ENCODE measurements at regions not wholly inside any gene's neighbourhood (a gene's known extent, or its start where the extent isn't known, plus 50 kb on each side); places are given as distances from the start of the nearest gene placed in this dataset.

DNA sequence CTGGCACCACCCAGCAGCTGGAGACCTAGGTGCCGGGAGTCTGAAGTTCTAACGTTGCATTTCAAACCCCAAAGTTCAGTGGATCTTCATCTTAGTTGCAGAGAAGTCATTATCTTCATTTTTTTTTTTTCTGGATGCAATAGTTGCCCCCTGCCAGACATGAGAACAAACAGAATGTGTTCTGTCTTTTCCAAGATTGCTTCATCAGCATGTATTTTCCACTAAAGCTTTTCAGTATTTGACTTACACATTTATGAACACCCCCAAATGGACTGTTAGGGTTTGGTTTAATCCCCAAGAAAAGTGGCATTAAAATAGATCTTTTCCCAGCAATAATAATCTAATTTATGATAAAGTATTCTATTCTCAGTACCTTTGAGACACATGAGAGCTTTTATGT lies 135.2 kb upstream of the OSMR start:
- Histone ChIP-seq H3K4me3 (no peak overlapping the region), H3K36me3 (no peaks in the 10 kb centered on the region), H3K4me1 (peaks cover 0 to 4% of the 10 kb centered on the region in 2 donors), H3K27me3 (no peaks in the 10 kb centered on the region), H3K27ac (no peak overlapping the region), H3K9me3 (no peaks in the 10 kb centered on the region)
- ATAC-seq (no peak), DNase-seq (no peak)
- in situ Hi-C loops (cut with MboI; ENCODE audit: low sequenced_read_pairs in 4 of 4) = no loop called here
- intact Hi-C loops (cut with DNase I; ENCODE audit: low total_unique reads) = no loop called here
- TF ChIP-seq POLR2A (IDR thresholded peaks at IDR 0.05) = no peak
- TF ChIP-seq, protein P1, sequence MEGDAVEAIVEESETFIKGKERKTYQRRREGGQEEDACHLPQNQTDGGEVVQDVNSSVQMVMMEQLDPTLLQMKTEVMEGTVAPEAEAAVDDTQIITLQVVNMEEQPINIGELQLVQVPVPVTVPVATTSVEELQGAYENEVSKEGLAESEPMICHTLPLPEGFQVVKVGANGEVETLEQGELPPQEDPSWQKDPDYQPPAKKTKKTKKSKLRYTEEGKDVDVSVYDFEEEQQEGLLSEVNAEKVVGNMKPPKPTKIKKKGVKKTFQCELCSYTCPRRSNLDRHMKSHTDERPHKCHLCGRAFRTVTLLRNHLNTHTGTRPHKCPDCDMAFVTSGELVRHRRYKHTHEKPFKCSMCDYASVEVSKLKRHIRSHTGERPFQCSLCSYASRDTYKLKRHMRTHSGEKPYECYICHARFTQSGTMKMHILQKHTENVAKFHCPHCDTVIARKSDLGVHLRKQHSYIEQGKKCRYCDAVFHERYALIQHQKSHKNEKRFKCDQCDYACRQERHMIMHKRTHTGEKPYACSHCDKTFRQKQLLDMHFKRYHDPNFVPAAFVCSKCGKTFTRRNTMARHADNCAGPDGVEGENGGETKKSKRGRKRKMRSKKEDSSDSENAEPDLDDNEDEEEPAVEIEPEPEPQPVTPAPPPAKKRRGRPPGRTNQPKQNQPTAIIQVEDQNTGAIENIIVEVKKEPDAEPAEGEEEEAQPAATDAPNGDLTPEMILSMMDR (IDR thresholded peaks at IDR 0.05 in 4 of 5, conservative IDR thresholded peaks at IDR 0.05 in 1 of 5) = no peak

- no peak for TF ChIP-seq POLR2A (IDR thresholded peaks at IDR 0.05)
- TF ChIP-seq, protein P1 (IDR thresholded peaks at IDR 0.05 in 4 of 5, conservative IDR thresholded peaks at IDR 0.05 in 1 of 5) = no peak
- no peak for ATAC-seq
- intact Hi-C loops (cut with DNase I; ENCODE audit: low total_unique reads) (no loop called here), in situ Hi-C loops (cut with MboI; ENCODE audit: low sequenced_read_pairs in 4 of 4) (no loop called here)
- no peak overlapping the region for H3K4me3 ChIP-seq
- H3K9me3 ChIP-seq = no peaks in the 10 kb centered on the region
- H3K27ac ChIP-seq = no peak overlapping the region
- H3K36me3 ChIP-seq = no peaks in the 10 kb centered on the region
- H3K4me1 ChIP-seq = peaks cover 0 to 4% of the 10 kb centered on the region in 2 donors
- no peaks in the 10 kb centered on the region for H3K27me3 ChIP-seq
- no peak for DNase-seq
Observed at GRCh38 chr5:38712391-38712790, 133.4 kb upstream of the OSMR start.

GRCh38 chr5:38714240-38714639 lies 131.6 kb upstream of the OSMR start:
- DNase-seq = no peak
- Histone ChIP-seq H3K27me3 (no peaks in the 10 kb centered on the region), H3K27ac (peak overlapping the region in 2 of 4 donors; percentile 16 to 20), H3K9me3 (no peaks in the 10 kb centered on the region), H3K36me3 (no peaks in the 10 kb centered on the region), H3K4me3 (no peak overlapping the region), H3K4me1 (peaks cover 0 to 11% of the 10 kb centered on the region in 2 donors)
- in situ Hi-C loops (cut with MboI; ENCODE audit: low sequenced_read_pairs in 4 of 4) = no loop called here
- intact Hi-C loops (cut with DNase I; ENCODE audit: low total_unique reads) = no loop called here
- no peak for ATAC-seq
- no peak for TF ChIP-seq POLR2A (IDR thresholded peaks at IDR 0.05)
- TF ChIP-seq, protein P1 (IDR thresholded peaks at IDR 0.05 in 4 of 5, conservative IDR thresholded peaks at IDR 0.05 in 1 of 5) = no peak

DNA sequence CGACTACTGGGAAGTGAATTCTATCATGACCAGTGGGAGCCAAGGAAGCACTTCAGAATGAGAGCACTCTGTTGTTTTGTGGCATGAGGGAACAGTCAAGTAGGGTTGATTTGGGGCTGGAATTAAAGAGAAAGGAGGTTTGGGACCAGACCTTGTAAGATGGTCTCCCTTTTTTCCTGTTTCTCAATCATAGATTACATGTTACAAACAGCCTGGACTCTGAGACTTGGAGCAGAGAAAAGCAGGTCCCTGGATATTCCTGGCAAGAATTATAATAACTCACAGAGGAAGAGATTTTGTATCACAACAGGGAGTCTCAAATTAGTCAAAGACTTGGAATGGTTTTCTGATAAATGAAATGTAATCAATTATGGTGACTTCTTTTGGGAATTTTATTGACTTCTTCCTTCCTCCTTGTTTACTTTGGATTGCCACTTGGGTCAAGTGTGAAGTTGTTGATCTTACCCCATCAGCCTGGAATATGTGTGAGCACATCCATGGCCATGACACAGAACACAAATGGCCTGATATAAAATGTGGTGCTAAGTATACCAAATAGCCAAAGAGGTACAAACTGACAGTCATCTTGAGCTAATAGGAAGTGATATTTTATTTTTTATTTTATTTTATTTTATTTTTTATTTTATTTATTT lies 131.0 kb upstream of the OSMR start:
- ATAC-seq (peak; percentile 49), DNase-seq (no peak)
- no peaks in the 10 kb centered on the region for H3K9me3 ChIP-seq
- peaks cover 0 to 17% of the 10 kb centered on the region in 2 donors for H3K4me1 ChIP-seq
- no peak overlapping the region for H3K4me3 ChIP-seq
- TF ChIP-seq, protein P1 (IDR thresholded peaks at IDR 0.05 in 4 of 5, conservative IDR thresholded peaks at IDR 0.05 in 1 of 5) = no peak
- TF ChIP-seq POLR2A (IDR thresholded peaks at IDR 0.05) = no peak
- H3K36me3 ChIP-seq = no peaks in the 10 kb centered on the region
- intact Hi-C loops (cut with DNase I; ENCODE audit: low total_unique reads) (no loop called here), in situ Hi-C loops (cut with MboI; ENCODE audit: low sequenced_read_pairs in 4 of 4) (no loop called here)
- H3K27me3 ChIP-seq = no peaks in the 10 kb centered on the region
- H3K27ac ChIP-seq = peak overlapping the region in 2 of 4 donors; percentile 16 to 20

DNA sequence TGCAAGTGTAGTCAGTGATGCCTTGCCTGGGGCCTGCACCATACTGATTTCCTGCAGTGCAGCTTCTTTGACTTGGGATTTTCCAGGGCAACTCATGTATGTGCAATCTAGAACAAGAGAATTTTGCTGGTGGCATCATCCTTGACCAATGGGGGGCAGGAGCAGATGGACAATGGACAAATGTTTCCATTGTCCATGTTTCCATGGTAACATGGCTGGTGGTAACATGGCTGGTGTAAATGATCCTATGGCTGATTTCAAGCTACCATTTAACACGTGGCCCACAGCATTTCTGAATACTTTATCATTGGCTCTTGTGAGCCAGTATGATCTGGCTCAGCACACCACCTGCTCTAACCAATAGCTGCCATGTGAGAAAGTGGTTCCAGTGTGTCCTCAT lies 130.1 kb upstream of the OSMR start:
- ATAC-seq (no peak), DNase-seq (no peak)
- Histone ChIP-seq H3K9me3 (no peaks in the 10 kb centered on the region), H3K4me3 (no peak overlapping the region), H3K36me3 (no peaks in the 10 kb centered on the region), H3K27ac (peak overlapping the region in 1 of 4 donors; percentile 11), H3K4me1 (peaks cover 0 to 18% of the 10 kb centered on the region in 2 donors), H3K27me3 (no peaks in the 10 kb centered on the region)
- in situ Hi-C loops (cut with MboI; ENCODE audit: low sequenced_read_pairs in 4 of 4) (no loop called here), intact Hi-C loops (cut with DNase I; ENCODE audit: low total_unique reads) (no loop called here)
- TF ChIP-seq POLR2A (IDR thresholded peaks at IDR 0.05) = no peak
- TF ChIP-seq, protein P1 (IDR thresholded peaks at IDR 0.05 in 4 of 5, conservative IDR thresholded peaks at IDR 0.05 in 1 of 5) = no peak
